ENCODE measurements at regions not wholly inside any gene's neighbourhood (a gene's known extent, or its start where the extent isn't known, plus 50 kb on each side); places are given as distances from the start of the nearest gene placed in this dataset.

GRCh38 chr5:14011089-14012020 is 66.9 kb upstream of the DNAH5 start:
- peak; percentile 64 for DNase-seq

GRCh38 chr5:14009575-14009974 is 65.1 kb upstream of the DNAH5 start:
- no peak for DNase-seq

GRCh38 chr5:14008819-14009311 is 64.4 kb upstream of the DNAH5 start:
- no peak for DNase-seq

- no peak for DNase-seq
Measured at GRCh38 chr5:14006823-14007520, 62.5 kb upstream of the DNAH5 start.

GRCh38 chr5:14004598-14005394 is 60.3 kb upstream of the DNAH5 start:
- no peak for DNase-seq

- DNase-seq = no peak
Measured at GRCh38 chr5:14003936-14004335, 59.4 kb upstream of the DNAH5 start.

- DNase-seq = no peak
Measured at GRCh38 chr5:14003513-14003912, 59.0 kb upstream of the DNAH5 start.

GRCh38 chr5:13998254-13998653 is 53.8 kb upstream of the DNAH5 start:
- DNase-seq = no peak

- DNase-seq = no peak
Measured at GRCh38 chr5:13997514-13997913, 53.0 kb upstream of the DNAH5 start.

- DNase-seq = no peak
Measured at GRCh38 chr5:13994621-13995253, 50.2 kb upstream of the DNAH5 start.

Data from stimulated activated CD8-positive, alpha-beta memory T cell treated with anti-CD3 and anti-CD28 coated beads, Interleukin-4, amount 100 ng/mL, for 48 hours (primary cell).